ENCODE measurements at regions not wholly inside any gene's neighbourhood (a gene's known extent, or its start where the extent isn't known, plus 50 kb on each side); places are given as distances from the start of the nearest gene placed in this dataset.

- Histone ChIP-seq H3K27ac (peak overlapping the region in 3 of 4 donors; percentile 8 to 53 (median 45)), H3K27me3 (no peaks in the 10 kb centered on the region), H3K9me3 (no peaks in the 10 kb centered on the region), H3K4me3 (no peak overlapping the region), H3K36me3 (replicated peaks in 1 of 2; ENCODE audit: insufficient read depth in 1 of 2, low read depth in 2 of 2) (no peaks in the 10 kb centered on the region), H3K4me1 (peaks cover 14% of the 10 kb centered on the region)
- DNase-seq = no peak
- peak in 1 of 7 experiments; percentile 5 for TF ChIP-seq CTCF (IDR thresholded peaks at IDR 0.05)
- no peak for TF ChIP-seq POLR2A (IDR thresholded peaks at IDR 0.05)
- 18 to 26% methylated on average over 4 of the region's 4 CpGs for WGBS, 2 donors
- intact Hi-C loops (cut with DNase I) = no loop called here
- ATAC-seq = no peak
Measured at GRCh38 chr1:233479110-233479890, 134.6 kb upstream of the KCNK1 start.

- Histone ChIP-seq H3K36me3 (replicated peaks in 1 of 2; ENCODE audit: insufficient read depth in 1 of 2, low read depth in 2 of 2) (no peaks in the 10 kb centered on the region), H3K4me1 (peaks cover 14% of the 10 kb centered on the region), H3K4me3 (no peak overlapping the region), H3K9me3 (no peaks in the 10 kb centered on the region), H3K27ac (no peak overlapping the region), H3K27me3 (no peaks in the 10 kb centered on the region)
- TF ChIP-seq CTCF (IDR thresholded peaks at IDR 0.05) = no peak
- TF ChIP-seq POLR2A (IDR thresholded peaks at IDR 0.05) = no peak
- intact Hi-C loops (cut with DNase I) = no loop called here
- DNase-seq (no peak), ATAC-seq (no peak)
- WGBS, 2 donors = 80 to 90% methylated on average over 7 of the region's 7 CpGs
Measured at GRCh38 chr1:233480198-233480597, 133.7 kb upstream of the KCNK1 start.

GRCh38 chr1:233482388-233482787 is 131.5 kb upstream of the KCNK1 start:
- 86 to 90% methylated on average over 3 of the region's 3 CpGs for WGBS, 2 donors

GRCh38 chr1:233485385-233485784 is 128.5 kb upstream of the KCNK1 start:
- ATAC-seq = no peak
- intact Hi-C loops (cut with DNase I) = no loop called here
- TF ChIP-seq POLR2A (IDR thresholded peaks at IDR 0.05) (no peak), CTCF (IDR thresholded peaks at IDR 0.05) (no peak)
- Histone ChIP-seq H3K27me3 (no peaks in the 10 kb centered on the region), H3K27ac (no peak overlapping the region), H3K4me3 (no peak overlapping the region), H3K36me3 (replicated peaks in 1 of 2; ENCODE audit: insufficient read depth in 1 of 2, low read depth in 2 of 2) (no peaks in the 10 kb centered on the region), H3K4me1 (no peaks in the 10 kb centered on the region), H3K9me3 (no peaks in the 10 kb centered on the region)
- no peak for DNase-seq

More at GRCh38 chr1:233482388-233482787, 131.5 kb upstream of the KCNK1 start:
- Histone ChIP-seq H3K27me3 (no peaks in the 10 kb centered on the region), H3K27ac (no peak overlapping the region), H3K4me3 (no peak overlapping the region), H3K9me3 (no peaks in the 10 kb centered on the region), H3K4me1 (peaks cover 14% of the 10 kb centered on the region), H3K36me3 (replicated peaks in 1 of 2; ENCODE audit: insufficient read depth in 1 of 2, low read depth in 2 of 2) (no peaks in the 10 kb centered on the region)
- TF ChIP-seq CTCF (IDR thresholded peaks at IDR 0.05) = no peak
- no peak for TF ChIP-seq POLR2A (IDR thresholded peaks at IDR 0.05)
- intact Hi-C loops (cut with DNase I) = no loop called here
- no peak for ATAC-seq
- no peak for DNase-seq

Measured in body of pancreas (tissue), 4 donors.